GM12878 (cell line): ENCODE measurements at regions not wholly inside any gene's neighbourhood (a gene's known extent, or its start where the extent isn't known, plus 50 kb on each side); places are given as distances from the start of the nearest gene placed in this dataset.
A peak's percentile ranks its signal among the peaks of the same experiment; 100 is the strongest.

Source experiments
- ATAC-seq: fragments of 200-7000 bp; cut with Tn5 transposase; 3 replicates; pipeline ENCODE4 v1.9.1; 2020; ENCODE audit warnings: mild to moderate bottlenecking, moderate library complexity
- BruUV-seq: library from RNA; stranded (reverse); fragments of 400-500 nt; replicated peaks from 2 replicates; lab custom pipeline; 2021; lab: Mats Ljungman, UMichigan
- CTCF ChIA-PET: fragments of 300-600 bp; sonication (Branson Sonifier 250); formaldehyde crosslinking; extraction: SDS; loops from one replicate; lab custom pipeline; 2021; ENCODE audit warnings: inconsistent platforms; lab: Yijun Ruan, JAX
- POLR2A ChIA-PET: fragments of 350-600 bp; formaldehyde crosslinking; extraction: SDS; loops from one replicate; lab custom pipeline; 2021; ENCODE audit warnings: inconsistent platforms; lab: Charles Lee
- RAD21 ChIA-PET: fragments of 300-600 bp; sonication (Branson Sonifier 250); formaldehyde crosslinking; loops from one replicate; lab custom pipeline; 2023; ENCODE audit warnings: antibody characterized with exemption; ENCODE audit not compliant: unreplicated experiment; lab: Charles Lee
- SMC1A ChIA-PET: fragments of 300-600 bp; sonication (Branson Sonifier 250); formaldehyde crosslinking; loops from one replicate; lab custom pipeline; 2023; ENCODE audit not compliant: unreplicated experiment, uncharacterized antibody; lab: Charles Lee
- DNase-seq: peaks from one replicate; pipeline ENCODE4 v3.0.0-alpha.2; 2011; ENCODE audit warnings: low read depth, low spot score
- FAIRE-seq: peaks from 3 replicates; lab custom pipeline; 2011; peaks lifted over from hg19 to GRCh38; lab: Jason Lieb, UNC
- H2AFZ ChIP-seq: 2 replicates; pipeline ENCODE4 v1.6.0; 2011; ENCODE audit warnings: low read depth, low read length, control low read depth; ENCODE audit not compliant: control insufficient read depth
- H3K27ac ChIP-seq: 2 replicates; pipeline ENCODE4 v1.5.1; 2011; ENCODE audit warnings: control low read depth; ENCODE audit not compliant: control insufficient read depth, insufficient read depth
- H3K27me3 ChIP-seq, 2 experiments: replicated peaks in 1 of 2; 2 replicates each; pipeline versions ENCODE4 v1.6.0 to v1.6.1; 2011; ENCODE audit warnings: low read length in 1 of 2; ENCODE audit not compliant: control insufficient read depth in 2 of 2, insufficient read depth in 2 of 2
- H3K36me3 ChIP-seq, 2 experiments: 2 replicates each; pipeline ENCODE4 v1.5.1; 2011; ENCODE audit warnings: low read length in 1 of 2; ENCODE audit not compliant: control insufficient read depth in 2 of 2, insufficient read depth in 2 of 2
- H3K4me1 ChIP-seq: 2 replicates; pipeline ENCODE4 v1.6.1; 2011; ENCODE audit warnings: mild to moderate bottlenecking, low read length, moderate library complexity, mixed read lengths; ENCODE audit not compliant: control insufficient read depth, insufficient read depth
- H3K4me2 ChIP-seq: 2 replicates; pipeline ENCODE4 v1.6.0; 2011; ENCODE audit warnings: control low read depth; ENCODE audit not compliant: control insufficient read depth, insufficient read depth
- H3K4me3 ChIP-seq: fragments of 200-600 bp; sonication (generic); 2 replicates; pipeline ENCODE4 v1.5.1; 2016
- H3K79me2 ChIP-seq: 2 replicates; pipeline ENCODE4 v1.6.0; 2011; ENCODE audit warnings: low read length; ENCODE audit not compliant: control insufficient read depth, insufficient read depth
- H3K9ac ChIP-seq: 2 replicates; pipeline ENCODE4 v1.8.0; 2011; ENCODE audit warnings: low read length, control low read depth, mixed read lengths; ENCODE audit not compliant: control insufficient read depth, insufficient read depth
- H3K9me3 ChIP-seq: replicated peaks from 3 replicates; pipeline ENCODE4 v1.5.1; 2011; ENCODE audit warnings: mild to moderate bottlenecking, low read length; ENCODE audit not compliant: control insufficient read depth, insufficient read depth
- H4K20me1 ChIP-seq: 2 replicates; pipeline ENCODE4 v1.6.0; 2011; ENCODE audit not compliant: control insufficient read depth, insufficient read depth
- BHLHE40 ChIP-seq, 2 experiments: fragments of 450-650 bp in 1 of 2; IDR thresholded peaks; 2 replicates each; pipeline ENCODE4 v1.6.1; 2011 to 2017; ENCODE audit warnings: low read depth in 2 of 2, borderline replicate concordance in 1 of 2, improper control_type of control experiment in 1 of 2, low read length in 1 of 2, mild to moderate bottlenecking in 1 of 2
- EP300 ChIP-seq, 2 experiments: fragments of 150-350 bp in 1 of 2; IDR thresholded peaks; 2 replicates each; pipeline ENCODE4 v1.6.1; 2011 to 2012; ENCODE audit warnings: low read depth in 2 of 2, low read length in 2 of 2, borderline replicate concordance in 1 of 2, improper control_type of control experiment in 1 of 2, inconsistent platforms in 1 of 2; ENCODE audit not compliant: control insufficient read depth in 1 of 2
- FOS ChIP-seq: IDR thresholded peaks from 3 replicates; pipeline ENCODE4 v1.6.1; 2011; ENCODE audit warnings: borderline replicate concordance; ENCODE audit not compliant: insufficient read length; ENCODE audit errors: extremely low read depth
- KDM1A ChIP-seq: fragments of 200-600 bp; sonication (generic); IDR thresholded peaks from 2 replicates; pipeline ENCODE4 v1.6.1; 2016; ENCODE audit warnings: borderline replicate concordance
- RELB ChIP-seq: fragments of 450-650 bp; IDR thresholded peaks from 2 replicates; pipeline ENCODE4 v1.6.1; 2017; ENCODE audit warnings: low read depth, mild to moderate bottlenecking, moderate library complexity
- SMAD1 ChIP-seq: fragments of 450-650 bp; IDR thresholded peaks from 2 replicates; pipeline ENCODE4 v1.6.1; 2018; ENCODE audit warnings: mild to moderate bottlenecking, low read depth; ENCODE audit not compliant: partially characterized antibody
- WGBS: methylation state at CpG from one replicate; pipeline ENCODE4 v1.1.6; 2016; ENCODE audit warnings: low lambda C conversion rate; ENCODE audit not compliant: insufficient replicate concordance, insufficient coverage; ENCODE audit errors: missing lambda C conversion rate; 5-methylcytosine and 5-hydroxymethylcytosine counted together
- in situ Hi-C: fragments of 300-500 bp; cut with MboI; formaldehyde crosslinking; loops from 9 replicates; pipeline ENCODE4 v1.14.3; 2018; ENCODE audit warnings: mixed read lengths
- intact Hi-C: fragments of 100-400 bp; cut with micrococcal nuclease; formaldehyde crosslinking; loops from one replicate; pipeline ENCODE4 v1.14.2; 2022; ENCODE audit not compliant: unreplicated experiment

- 12% methylated on average over 4 of the region's 4 CpGs for WGBS
- no peaks in the 10 kb centered on the region for H3K36me3 ChIP-seq
- H3K4me1 ChIP-seq, result no peaks in the 10 kb centered on the region
- no peak overlapping the region for H3K9ac ChIP-seq
- no peak for DNase-seq
- no peak overlapping the region for H3K4me2 ChIP-seq
- intact Hi-C loops, result no loop called here
- ChIA-PET CTCF (no interaction called here), POLR2A (no interaction called here), SMC1A (interaction anchor here (1.0 kb wide), 1 partner anchor 13 kb away, joined by 3 read pairs; no protein-coding TSS in a partner anchor), RAD21 (no interaction called here)
- H2AFZ ChIP-seq, result no peak overlapping the region
- TF ChIP-seq BHLHE40 (IDR thresholded peaks at IDR 0.05; ENCODE audit: borderline replicate concordance in 1 of 2, low read depth in 2 of 2, low read length in 1 of 2) (peak in 1 of 2 experiments; percentile 42; a peak in 1 of 4 replicates), RELB (0 out of 2 replicates have a peak, but pooled peaks have one; percentile 46), FOS (no peak), SMAD1 (no peak), KDM1A (no peak), EP300 (IDR thresholded peaks at IDR 0.05; ENCODE audit: borderline replicate concordance in 1 of 2, control insufficient read depth in 1 of 2, low read depth in 2 of 2, low read length in 2 of 2) (no peak)
- no peak overlapping the region for H3K27ac ChIP-seq
- no peaks in the 10 kb centered on the region for H3K79me2 ChIP-seq
- H3K27me3 ChIP-seq, result no peaks in the 10 kb centered on the region
- ATAC-seq, result peak; percentile 25; the same call in 2 of the 3 replicates
- FAIRE-seq, result peak; percentile 18
- peaks cover 3% of the 10 kb centered on the region; the same call in 2 of the 3 replicates for H3K9me3 ChIP-seq
- in situ Hi-C loops, result no loop called here
- H4K20me1 ChIP-seq, result no peaks in the 10 kb centered on the region
- no peak overlapping the region for H3K4me3 ChIP-seq
- BruUV-seq, result no TSS peak
Observed at GRCh38 chr4:14807856-14808255, 194.4 kb upstream of the CPEB2 start.
